ENCODE measurements at regions not wholly inside any gene's neighbourhood (a gene's known extent, or its start where the extent isn't known, plus 50 kb on each side); places are given as distances from the start of the nearest gene placed in this dataset.

DNA sequence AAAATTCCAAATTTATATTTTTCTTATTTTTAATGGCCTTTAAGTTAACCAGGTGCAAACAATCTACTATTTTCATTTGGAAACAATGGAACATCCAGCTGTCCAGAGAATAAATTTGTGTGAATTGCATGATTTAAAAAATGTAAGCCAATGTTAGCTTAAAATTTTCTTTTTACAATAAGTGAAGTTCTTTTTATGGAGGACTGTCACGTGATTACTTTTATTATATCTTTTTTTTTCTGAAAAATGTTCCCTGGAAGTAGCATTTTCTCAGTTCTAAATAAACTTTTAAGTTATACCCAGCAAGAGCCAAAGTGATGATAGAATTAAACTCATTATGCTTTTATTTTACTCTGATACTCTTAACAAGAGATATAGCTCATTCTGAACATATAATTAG is 267.7 kb upstream of the SLC35B3 start:
- H3K4ac ChIP-seq (ENCODE audit: low read depth, low read length), result no peak overlapping the region
- no peak overlapping the region for H3K18ac ChIP-seq (ENCODE audit: low read depth, low read length)
- H3K4me1 ChIP-seq (ENCODE audit: control insufficient read depth, insufficient read depth, low read length), result no peaks in the 10 kb centered on the region
- H2AK5ac ChIP-seq (ENCODE audit: low read depth, low read length), result no peak overlapping the region
- CTCF ChIA-PET, result no interaction called here
- H3K56ac ChIP-seq (ENCODE audit: extremely low read depth, insufficient read depth, low read length), result no peak overlapping the region
- BruUV-seq (replicated peaks), result no TSS peak
- no peak overlapping the region for H2BK20ac ChIP-seq (ENCODE audit: low read depth, low read length)
- no peak overlapping the region for H3K4me3 ChIP-seq (ENCODE audit: insufficient read depth, low read depth, low read length)
- no peak overlapping the region for H2AFZ ChIP-seq (replicated peaks; ENCODE audit: low read length, poor library complexity)
- no CpG with 5 or more reads among the region's 1 CpG for WGBS, 2 experiments (ENCODE audit: extremely low coverage in 2 of 2, insufficient read length in 1 of 2)
- H3K27me3 ChIP-seq (ENCODE audit: control insufficient read depth, insufficient read depth, low read length), result no peaks in the 10 kb centered on the region
- dilution Hi-C loops (cut with HindIII; ENCODE audit: low sequenced_read_pairs, unreplicated experiment), result no loop called here
- intact Hi-C loops (cut with micrococcal nuclease), result no loop called here
- H3K23ac ChIP-seq (ENCODE audit: low read depth, low read length), result no peak overlapping the region
- no peak for ATAC-seq (ENCODE audit: low read depth)
- no peak overlapping the region for H3K9ac ChIP-seq (ENCODE audit: low read depth, low read length)
- in situ Hi-C loops (cut with MboI; ENCODE audit: low sequenced_read_pairs), result no loop called here
- no peak overlapping the region for H2AK9ac ChIP-seq (replicated peaks; ENCODE audit: low read depth, low read length, poor library complexity)
- H2BK5ac ChIP-seq (ENCODE audit: low read depth, low read length, poor library complexity, severe bottlenecking), result no peak overlapping the region
- no peak overlapping the region for H3K27ac ChIP-seq (ENCODE audit: insufficient read depth, low read length)
- TF ChIP-seq RCOR1 (IDR thresholded peaks at IDR 0.05; ENCODE audit: insufficient replicate concordance, low read length) (no peak), BHLHE40 (IDR thresholded peaks at IDR 0.05; ENCODE audit: low read depth, low read length) (no peak), RFX5 (IDR thresholded peaks at IDR 0.05; ENCODE audit: low read depth, low read length) (no peak), FOS (IDR thresholded peaks at IDR 0.05; ENCODE audit: low read depth, low read length) (no peak), CEBPB (IDR thresholded peaks at IDR 0.05; ENCODE audit: low read depth, low read length) (no peak), MAZ (IDR thresholded peaks at IDR 0.05; ENCODE audit: borderline replicate concordance, low read depth, low read length) (no peak)
- no peaks in the 10 kb centered on the region for H3K36me3 ChIP-seq (ENCODE audit: control insufficient read depth, insufficient read depth, low read length)
- no peaks in the 10 kb centered on the region for H3K79me1 ChIP-seq (ENCODE audit: low read depth in 1 of 2, low read length in 2 of 2)
- no peak overlapping the region for H4K8ac ChIP-seq (ENCODE audit: low read depth in 2 of 2, low read length in 2 of 2)
- H4K5ac ChIP-seq (ENCODE audit: low read depth, low read length), result no peak overlapping the region
- H3K9me1 ChIP-seq (ENCODE audit: insufficient read depth, low read length), result no peaks in the 10 kb centered on the region
- no peak overlapping the region for H2BK15ac ChIP-seq (ENCODE audit: low read depth, low read length)
- H4K20me1 ChIP-seq (ENCODE audit: insufficient read depth, low read length), result no peaks in the 10 kb centered on the region
- H3K14ac ChIP-seq (replicated peaks; ENCODE audit: low read depth, low read length), result no peak overlapping the region
- no peak overlapping the region for H3K4me2 ChIP-seq (ENCODE audit: low read depth, low read length)
- no peak overlapping the region for H4K91ac ChIP-seq (ENCODE audit: insufficient read depth, low read depth, low read length)
- POLR2A ChIA-PET (ENCODE audit: unreplicated experiment), result no interaction called here
- H3K9me3 ChIP-seq (ENCODE audit: control insufficient read depth, insufficient read depth, low read length), result peaks cover 20% of the 10 kb centered on the region
- DNase-seq, result no peak
- H2BK120ac ChIP-seq (ENCODE audit: low read depth, low read length), result no peak overlapping the region
